ENCODE measurements at regions not wholly inside any gene's neighbourhood (a gene's known extent, or its start where the extent isn't known, plus 50 kb on each side); places are given as distances from the start of the nearest gene placed in this dataset.

- DNase-seq = no peak
Measured at GRCh38 chr20:52619671-52620070, 352.5 kb upstream of the TSHZ2 start.

- DNase-seq = no peak
Measured at GRCh38 chr20:52619101-52619500, 353.1 kb upstream of the TSHZ2 start.

GRCh38 chr20:52616629-52617028, 355.5 kb upstream of the TSHZ2 start:
- DNase-seq = peak; percentile 10

GRCh38 chr20:52614051-52614863, 357.9 kb upstream of the TSHZ2 start:
- DNase-seq = no peak

- no peak for DNase-seq
Measured at GRCh38 chr20:52612046-52612632, 360.0 kb upstream of the TSHZ2 start.

DNA sequence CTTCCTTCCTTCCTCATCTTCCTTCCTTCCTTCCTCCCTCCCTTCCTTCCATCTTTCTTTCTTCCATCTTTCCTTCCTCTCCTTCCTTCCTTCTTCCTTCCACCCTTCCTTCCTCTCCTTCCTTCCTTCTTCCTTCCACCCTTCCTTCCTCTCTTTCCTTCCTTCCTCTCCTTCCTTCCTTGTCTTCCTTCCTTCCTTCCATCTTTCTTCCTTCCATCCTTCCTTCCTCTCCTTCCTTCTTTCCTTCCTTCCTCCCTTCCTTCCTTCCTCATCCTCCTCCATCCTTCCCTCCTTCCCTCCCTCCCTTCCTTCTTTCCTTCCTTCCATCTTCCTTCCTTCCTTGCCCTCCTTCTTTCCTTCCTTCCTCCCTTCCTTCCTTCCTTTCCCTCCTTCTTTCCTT, 361.4 kb upstream of the TSHZ2 start:
- DNase-seq = no peak

- DNase-seq = no peak
Measured at GRCh38 chr20:52601295-52601971, 370.7 kb upstream of the TSHZ2 start.

GRCh38 chr20:52596256-52596655, 375.9 kb upstream of the TSHZ2 start:
- DNase-seq = no peak

DNA sequence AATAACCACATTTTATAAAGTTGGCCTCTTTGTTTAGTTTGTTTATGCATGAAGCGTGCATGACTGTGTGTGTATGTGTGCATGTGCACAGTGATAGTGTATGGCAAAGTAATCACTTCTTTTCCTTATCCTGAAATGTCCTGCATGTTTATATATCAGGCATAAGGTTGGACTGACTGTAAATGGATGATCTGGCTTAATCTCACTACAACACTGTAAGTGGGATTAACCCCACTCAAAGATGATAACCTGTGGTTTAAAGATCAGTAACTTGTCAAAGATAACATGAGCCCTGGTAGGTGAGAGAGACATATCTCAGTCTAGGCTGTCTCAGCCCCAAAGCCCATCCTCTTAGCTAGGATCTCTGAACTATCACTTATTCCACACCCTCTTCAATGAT, 376.6 kb upstream of the TSHZ2 start:
- no peak for DNase-seq

DNA sequence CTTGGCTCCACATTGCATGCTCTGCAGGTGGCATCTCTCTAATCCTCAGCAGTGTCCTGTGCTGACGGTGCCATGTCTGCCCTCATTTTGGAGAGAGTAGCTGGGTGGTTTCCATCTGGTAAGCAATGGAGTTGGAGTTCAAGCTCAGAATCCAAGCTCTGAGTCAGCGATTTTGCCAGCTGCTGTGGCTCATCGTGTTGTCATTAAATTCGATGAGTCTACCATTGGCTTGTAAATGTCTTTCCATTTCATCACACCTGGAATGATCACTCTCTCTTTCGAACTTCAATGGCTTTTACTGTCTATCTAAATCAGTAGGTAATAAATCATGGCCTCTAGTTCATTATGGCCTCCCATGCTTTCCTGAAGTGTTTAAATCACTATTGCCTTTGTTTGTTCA, 378.5 kb upstream of the TSHZ2 start:
- DNase-seq = no peak

GRCh38 chr20:52592567-52592966, 379.6 kb upstream of the TSHZ2 start:
- DNase-seq = no peak

DNA sequence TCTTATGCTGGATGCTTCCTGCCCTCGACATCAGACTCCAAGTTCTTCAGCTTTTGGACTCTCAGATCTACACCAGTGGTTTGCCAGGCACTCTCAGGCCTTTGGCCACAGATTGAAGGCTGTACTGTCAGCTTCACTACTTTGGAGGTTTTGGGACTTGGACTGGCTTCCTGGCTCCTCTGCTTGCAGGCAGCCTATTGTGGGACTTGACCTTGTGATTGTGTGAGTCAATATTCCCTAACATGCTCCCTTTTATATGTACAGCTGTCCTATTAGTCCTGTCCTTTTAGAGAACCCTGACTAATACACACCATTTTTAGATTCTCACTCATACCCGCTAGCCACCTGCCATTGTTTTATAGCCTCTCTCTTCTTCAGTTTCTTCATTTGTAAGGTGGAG, 382.1 kb upstream of the TSHZ2 start:
- DNase-seq = no peak

DNA sequence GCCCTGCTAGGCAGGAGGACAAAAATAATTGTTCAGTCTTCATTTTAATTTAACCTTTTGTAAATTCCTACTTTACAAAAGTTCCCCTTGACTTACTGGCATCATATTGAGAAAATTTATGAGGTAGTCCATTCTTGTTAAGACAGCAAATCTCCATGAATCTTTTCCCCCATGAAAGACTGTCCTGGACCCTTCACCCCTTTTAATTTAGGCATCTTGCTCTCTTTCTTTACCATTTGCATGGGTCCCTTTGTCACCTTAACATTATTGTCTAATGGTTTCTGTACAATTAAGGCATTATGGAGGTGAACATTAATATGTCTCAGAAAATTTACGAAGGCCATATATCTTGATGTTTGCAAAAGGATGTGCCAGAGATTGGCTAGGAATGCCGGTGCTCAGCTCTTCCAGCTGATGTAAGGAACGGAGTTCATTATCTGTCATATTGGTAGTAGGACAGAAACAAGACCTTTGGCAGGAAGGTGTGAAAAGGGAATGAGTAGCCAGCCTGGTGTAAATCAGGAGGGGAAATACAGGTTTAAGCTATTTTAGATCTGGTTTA, 382.8 kb upstream of the TSHZ2 start:
- DNase-seq = peak; percentile 15

- DNase-seq = no peak
Measured at GRCh38 chr20:52586660-52587059, 385.5 kb upstream of the TSHZ2 start.

- DNase-seq = no peak
Measured at GRCh38 chr20:52585333-52585732, 386.8 kb upstream of the TSHZ2 start.

- DNase-seq = no peak
Measured at GRCh38 chr20:52578559-52578958, 387.0 kb upstream of the ZFP64 start.

- DNase-seq = no peak
Measured at GRCh38 chr20:52577696-52578095, 386.1 kb upstream of the ZFP64 start.

- no peak for DNase-seq
Measured at GRCh38 chr20:52572687-52573086, 381.1 kb upstream of the ZFP64 start.

DNA sequence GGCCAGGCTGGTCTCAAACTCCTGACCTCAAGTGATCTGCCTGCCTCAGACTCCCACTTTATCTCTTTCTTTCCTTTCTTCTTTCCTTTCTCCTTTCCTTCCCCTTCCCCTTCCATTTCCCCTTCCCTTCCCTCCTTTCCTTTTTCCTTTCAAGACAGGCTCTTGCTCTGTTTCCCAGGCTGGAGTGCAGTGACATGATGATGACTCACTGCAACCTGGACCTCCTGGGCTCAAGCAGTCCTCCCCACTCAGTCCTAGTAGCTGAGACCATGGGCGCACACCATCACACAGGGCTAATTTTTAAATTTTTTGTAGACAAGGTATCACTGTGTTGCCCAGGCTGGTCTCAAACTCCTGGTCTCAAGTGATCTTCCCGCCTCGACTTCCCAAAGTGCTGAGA, 377.6 kb upstream of the ZFP64 start:
- no peak for DNase-seq

- no peak for DNase-seq
Measured at GRCh38 chr20:52565614-52566013, 374.0 kb upstream of the ZFP64 start.

DNA sequence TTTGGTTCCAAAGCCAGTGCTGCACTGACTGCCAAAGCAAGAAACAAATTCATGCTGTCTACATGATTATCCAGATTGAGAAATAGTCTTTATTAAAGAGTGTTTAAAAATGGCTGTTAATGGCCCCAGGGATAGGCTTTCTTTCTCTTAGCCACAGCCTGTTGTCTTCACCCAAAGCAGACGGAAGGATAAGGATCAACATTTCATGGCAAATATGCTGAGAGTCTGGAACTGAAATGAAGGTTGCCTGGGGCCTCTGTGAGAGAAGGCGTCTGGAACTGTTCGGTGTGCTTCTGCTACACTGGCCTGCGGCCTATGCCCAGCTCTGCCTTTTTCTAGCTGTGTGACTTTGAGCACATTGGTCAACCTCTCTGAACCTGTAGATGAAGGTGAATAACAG, 373.0 kb upstream of the ZFP64 start:
- DNase-seq = no peak

DNA sequence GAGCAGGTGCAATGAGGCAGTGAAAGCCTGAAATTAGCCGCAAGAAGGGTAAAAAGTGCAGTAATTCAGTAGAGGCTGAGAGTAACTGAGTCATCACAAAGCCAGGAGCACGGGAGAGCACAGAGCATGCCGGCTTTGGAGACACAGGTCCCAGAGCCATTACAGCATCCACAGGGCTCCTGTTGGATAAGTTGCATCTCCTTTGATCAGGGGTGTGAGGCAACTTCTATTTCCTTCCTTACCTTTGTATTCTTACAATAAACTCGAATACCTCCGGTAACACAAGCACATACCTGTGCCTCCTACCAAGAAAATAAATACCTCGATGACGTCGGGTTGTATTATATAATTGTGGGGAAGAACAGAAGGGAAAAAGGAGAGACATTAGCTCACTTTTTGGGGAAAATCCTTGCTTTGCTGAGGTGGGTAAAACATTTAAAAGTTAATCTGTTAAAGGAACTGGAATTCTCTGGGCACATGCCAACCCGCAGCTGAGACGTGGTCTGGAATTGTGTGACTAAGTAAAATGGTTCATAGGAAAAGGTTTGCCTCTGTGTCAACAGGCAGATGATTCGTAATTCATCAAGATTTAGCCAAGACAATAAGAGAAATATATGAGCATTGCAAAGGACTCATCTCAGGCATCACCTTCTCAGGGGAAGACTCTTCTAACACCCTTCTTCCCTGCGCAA, 360.7 kb upstream of the ZFP64 start:
- DNase-seq = no peak

GRCh38 chr20:52542131-52542530, 350.6 kb upstream of the ZFP64 start:
- DNase-seq = no peak
